Stimulated activated effector memory CD8-positive, alpha-beta T cell treated with anti-CD3 and anti-CD28 coated beads, Interleukin-12 subunit alpha, Interleukin-12 subunit beta, amount 100 ng/mL, for 72 hours (primary cell): ENCODE measurements at regions not wholly inside any gene's neighbourhood (a gene's known extent, or its start where the extent isn't known, plus 50 kb on each side); places are given as distances from the start of the nearest gene placed in this dataset.

Experiments
- ATAC-seq: fragments of 150-1000 bp; cut with Tn5 transposase; 2 replicates; pipeline ENCODE4 v1.10.0; 2021
- DNase-seq, 2 donors: peaks; one replicate each; pipeline ENCODE4 v3.0.0; 2021 to 2022; ENCODE audit warnings: low spot score in 2 of 2
- H3K27ac Mint-ChIP-seq: one replicate; pipeline ENCODE4 v1.8.0; 2022; ENCODE audit warnings: mild to moderate bottlenecking, mixed read lengths
- H3K36me3 Mint-ChIP-seq: one replicate; pipeline ENCODE4 v1.8.0; 2022; ENCODE audit warnings: mild to moderate bottlenecking, mixed read lengths
- H3K4me1 Mint-ChIP-seq: one replicate; pipeline ENCODE4 v1.8.0; 2022; ENCODE audit warnings: mixed read lengths
- H3K4me3 Mint-ChIP-seq: one replicate; pipeline ENCODE4 v1.8.0; 2022; ENCODE audit warnings: mild to moderate bottlenecking, mixed read lengths
- H3K9me3 Mint-ChIP-seq: one replicate; pipeline ENCODE4 v1.8.0; 2022; ENCODE audit warnings: mixed read lengths

- Mint-ChIP-seq H3K9me3 (peaks cover 2% of the 10 kb centered on the region), H3K4me1 (no peaks in the 10 kb centered on the region), H3K4me3 (no peak overlapping the region), H3K27ac (no peak overlapping the region), H3K36me3 (no peaks in the 10 kb centered on the region)
- DNase-seq: no peak
- ATAC-seq: no peak
Measured at GRCh38 chr2:16174693-16175045, 234.3 kb downstream of the MYCN start.

GRCh38 chr2:16173893-16174692 lies 233.7 kb downstream of the MYCN start:
- ATAC-seq (no peak), DNase-seq (no peak)
- no peak overlapping the region for H3K27ac Mint-ChIP-seq
- no peaks in the 10 kb centered on the region for H3K36me3 Mint-ChIP-seq
- peaks cover 6% of the 10 kb centered on the region for H3K9me3 Mint-ChIP-seq
- no peaks in the 10 kb centered on the region for H3K4me1 Mint-ChIP-seq
- no peak overlapping the region for H3K4me3 Mint-ChIP-seq

- ATAC-seq: no peak
Measured at GRCh38 chr2:16172324-16173175, 232.2 kb downstream of the MYCN start.

GRCh38 chr2:16171425-16171920 lies 231.1 kb downstream of the MYCN start:
- H3K4me1 Mint-ChIP-seq: no peaks in the 10 kb centered on the region
- H3K9me3 Mint-ChIP-seq: peaks cover 13% of the 10 kb centered on the region
- DNase-seq (no peak), ATAC-seq (no peak)
- no peaks in the 10 kb centered on the region for H3K36me3 Mint-ChIP-seq
- H3K4me3 Mint-ChIP-seq: no peak overlapping the region
- H3K27ac Mint-ChIP-seq: no peak overlapping the region

More at GRCh38 chr2:16172324-16173175, 232.2 kb downstream of the MYCN start:
- Mint-ChIP-seq H3K36me3 (no peaks in the 10 kb centered on the region), H3K4me1 (no peaks in the 10 kb centered on the region), H3K9me3 (peaks cover 12% of the 10 kb centered on the region), H3K4me3 (no peak overlapping the region), H3K27ac (no peak overlapping the region)
- no peak for DNase-seq

GRCh38 chr2:16170675-16171424 lies 230.5 kb downstream of the MYCN start:
- Mint-ChIP-seq H3K9me3 (peaks cover 13% of the 10 kb centered on the region), H3K27ac (no peak overlapping the region), H3K36me3 (no peaks in the 10 kb centered on the region), H3K4me1 (no peaks in the 10 kb centered on the region), H3K4me3 (no peak overlapping the region)
- DNase-seq: no peak
- ATAC-seq: peak; percentile 32

GRCh38 chr2:16169381-16169960 lies 229.1 kb downstream of the MYCN start:
- H3K36me3 Mint-ChIP-seq: no peaks in the 10 kb centered on the region
- no peaks in the 10 kb centered on the region for H3K4me1 Mint-ChIP-seq
- DNase-seq: no peak
- peaks cover 13% of the 10 kb centered on the region for H3K9me3 Mint-ChIP-seq
- H3K4me3 Mint-ChIP-seq: no peak overlapping the region
- no peak overlapping the region for H3K27ac Mint-ChIP-seq
- ATAC-seq: no peak

GRCh38 chr2:16168506-16169264 lies 228.3 kb downstream of the MYCN start:
- H3K4me1 Mint-ChIP-seq: no peaks in the 10 kb centered on the region
- DNase-seq (no peak), ATAC-seq (no peak)
- H3K4me3 Mint-ChIP-seq: no peak overlapping the region
- H3K27ac Mint-ChIP-seq: no peak overlapping the region
- H3K9me3 Mint-ChIP-seq: peaks cover 13% of the 10 kb centered on the region
- H3K36me3 Mint-ChIP-seq: no peaks in the 10 kb centered on the region

- Mint-ChIP-seq H3K36me3 (no peaks in the 10 kb centered on the region), H3K9me3 (peaks cover 13% of the 10 kb centered on the region), H3K27ac (no peak overlapping the region), H3K4me3 (no peak overlapping the region), H3K4me1 (no peaks in the 10 kb centered on the region)
- DNase-seq (no peak), ATAC-seq (no peak)
Measured at GRCh38 chr2:16167870-16168426, 227.6 kb downstream of the MYCN start.

GRCh38 chr2:16167451-16167861 lies 227.1 kb downstream of the MYCN start:
- no peak for DNase-seq
- Mint-ChIP-seq H3K9me3 (peaks cover 13% of the 10 kb centered on the region), H3K4me1 (no peaks in the 10 kb centered on the region), H3K4me3 (no peak overlapping the region), H3K27ac (no peak overlapping the region), H3K36me3 (no peaks in the 10 kb centered on the region)
- no peak for ATAC-seq

GRCh38 chr2:16166327-16166981 lies 226.1 kb downstream of the MYCN start:
- H3K9me3 Mint-ChIP-seq: peaks cover 13% of the 10 kb centered on the region
- H3K36me3 Mint-ChIP-seq: no peaks in the 10 kb centered on the region
- H3K27ac Mint-ChIP-seq: no peak overlapping the region
- no peak for DNase-seq
- ATAC-seq: no peak
- H3K4me3 Mint-ChIP-seq: no peak overlapping the region
- H3K4me1 Mint-ChIP-seq: no peaks in the 10 kb centered on the region

GRCh38 chr2:16165518-16166326 lies 225.4 kb downstream of the MYCN start:
- Mint-ChIP-seq H3K27ac (no peak overlapping the region), H3K4me1 (no peaks in the 10 kb centered on the region), H3K9me3 (peaks cover 13% of the 10 kb centered on the region), H3K4me3 (no peak overlapping the region), H3K36me3 (no peaks in the 10 kb centered on the region)
- DNase-seq: no peak
- ATAC-seq: no peak

GRCh38 chr2:16162491-16163040 lies 222.2 kb downstream of the MYCN start:
- peaks cover under 1% of the 10 kb centered on the region for H3K9me3 Mint-ChIP-seq
- no peak overlapping the region for H3K4me3 Mint-ChIP-seq
- ATAC-seq (no peak), DNase-seq (no peak)
- H3K4me1 Mint-ChIP-seq: no peaks in the 10 kb centered on the region
- H3K36me3 Mint-ChIP-seq: no peaks in the 10 kb centered on the region
- no peak overlapping the region for H3K27ac Mint-ChIP-seq
